ENCODE measurements at regions not wholly inside any gene's neighbourhood (a gene's known extent, or its start where the extent isn't known, plus 50 kb on each side); places are given as distances from the start of the nearest gene placed in this dataset.

DNA sequence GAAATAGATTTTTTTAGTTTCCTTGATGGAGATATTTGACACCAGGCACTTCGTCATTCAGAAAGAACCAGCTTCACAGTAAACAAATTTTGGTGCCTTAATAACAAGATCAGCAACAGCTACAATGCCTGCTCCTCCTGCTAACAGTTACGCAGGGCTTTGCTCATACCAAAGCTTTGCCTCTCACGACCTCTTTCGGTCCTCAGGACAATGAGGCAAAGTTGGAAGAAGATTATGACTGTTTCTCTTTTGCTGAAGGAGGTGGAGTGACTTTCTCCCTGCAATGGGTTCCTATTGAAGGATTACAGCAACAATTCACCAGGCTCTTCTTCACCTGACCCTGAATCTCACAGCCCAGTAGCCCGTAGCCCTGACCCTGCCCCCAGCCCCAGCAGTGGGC, 440.1 kb downstream of the PREX1 start:
- TF ChIP-seq POLR2AphosphoS5 (IDR thresholded peaks at IDR 0.05) (no peak), POLR2A (IDR thresholded peaks at IDR 0.05; ENCODE audit: low read depth) (no peak), EP300 (IDR thresholded peaks at IDR 0.05) (no peak)
- TF ChIP-seq, protein P1, sequence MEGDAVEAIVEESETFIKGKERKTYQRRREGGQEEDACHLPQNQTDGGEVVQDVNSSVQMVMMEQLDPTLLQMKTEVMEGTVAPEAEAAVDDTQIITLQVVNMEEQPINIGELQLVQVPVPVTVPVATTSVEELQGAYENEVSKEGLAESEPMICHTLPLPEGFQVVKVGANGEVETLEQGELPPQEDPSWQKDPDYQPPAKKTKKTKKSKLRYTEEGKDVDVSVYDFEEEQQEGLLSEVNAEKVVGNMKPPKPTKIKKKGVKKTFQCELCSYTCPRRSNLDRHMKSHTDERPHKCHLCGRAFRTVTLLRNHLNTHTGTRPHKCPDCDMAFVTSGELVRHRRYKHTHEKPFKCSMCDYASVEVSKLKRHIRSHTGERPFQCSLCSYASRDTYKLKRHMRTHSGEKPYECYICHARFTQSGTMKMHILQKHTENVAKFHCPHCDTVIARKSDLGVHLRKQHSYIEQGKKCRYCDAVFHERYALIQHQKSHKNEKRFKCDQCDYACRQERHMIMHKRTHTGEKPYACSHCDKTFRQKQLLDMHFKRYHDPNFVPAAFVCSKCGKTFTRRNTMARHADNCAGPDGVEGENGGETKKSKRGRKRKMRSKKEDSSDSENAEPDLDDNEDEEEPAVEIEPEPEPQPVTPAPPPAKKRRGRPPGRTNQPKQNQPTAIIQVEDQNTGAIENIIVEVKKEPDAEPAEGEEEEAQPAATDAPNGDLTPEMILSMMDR (IDR thresholded peaks at IDR 0.05): no peak
- Histone ChIP-seq H3K27me3 (no peaks in the 10 kb centered on the region), H3K9me3 (peaks cover 0 to 8% (median 0%) of the 10 kb centered on the region in 4 donors), H3K4me1 (peaks cover 0 to 3% (median 0%) of the 10 kb centered on the region in 4 donors), H3K4me3 (no peak overlapping the region), H3K27ac (replicated peaks in 1 of 4) (no peak overlapping the region), H3K36me3 (no peaks in the 10 kb centered on the region)
- intact Hi-C loops (cut with DNase I): no loop called here
- DNase-seq (ENCODE audit: extremely low spot score): no peak
- 89% methylated on average over 5 of the region's 5 CpGs for WGBS

DNA sequence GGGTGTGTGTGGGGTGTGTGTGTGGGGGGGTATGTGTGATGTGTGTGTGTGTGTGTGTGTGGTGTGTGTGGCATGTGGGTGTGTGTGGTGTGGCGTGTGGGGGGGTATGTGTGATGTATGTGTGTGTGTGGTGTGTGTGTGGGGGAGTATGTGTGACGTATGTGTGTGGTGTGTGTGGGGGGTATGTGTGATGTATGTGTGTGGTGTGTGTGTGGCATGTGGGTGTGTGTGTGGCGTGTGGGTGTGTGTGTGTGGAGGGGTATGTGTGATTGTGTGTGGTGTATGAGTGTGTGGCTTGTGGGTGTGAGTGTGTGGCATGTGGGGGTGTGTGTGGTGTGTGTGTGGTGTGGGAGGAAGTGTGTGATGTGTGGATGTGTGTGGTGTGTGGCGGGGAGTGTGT, 442.3 kb downstream of the PREX1 start:
- H3K36me3 ChIP-seq: no peaks in the 10 kb centered on the region
- no peaks in the 10 kb centered on the region for H3K9me3 ChIP-seq
- 94% methylated on average over 4 of the region's 4 CpGs for WGBS
- no peak overlapping the region for H3K4me3 ChIP-seq
- no peaks in the 10 kb centered on the region for H3K27me3 ChIP-seq
- intact Hi-C loops (cut with DNase I): no loop called here
- TF ChIP-seq POLR2AphosphoS5 (IDR thresholded peaks at IDR 0.05) (no peak), EP300 (IDR thresholded peaks at IDR 0.05) (no peak), POLR2A (IDR thresholded peaks at IDR 0.05; ENCODE audit: low read depth) (no peak)
- TF ChIP-seq, protein P1 (IDR thresholded peaks at IDR 0.05): no peak
- no peak for DNase-seq (ENCODE audit: extremely low spot score)
- peaks cover 0 to 15% (median 12%) of the 10 kb centered on the region in 4 donors for H3K4me1 ChIP-seq
- no peak overlapping the region for H3K27ac ChIP-seq (replicated peaks in 1 of 4)

DNA sequence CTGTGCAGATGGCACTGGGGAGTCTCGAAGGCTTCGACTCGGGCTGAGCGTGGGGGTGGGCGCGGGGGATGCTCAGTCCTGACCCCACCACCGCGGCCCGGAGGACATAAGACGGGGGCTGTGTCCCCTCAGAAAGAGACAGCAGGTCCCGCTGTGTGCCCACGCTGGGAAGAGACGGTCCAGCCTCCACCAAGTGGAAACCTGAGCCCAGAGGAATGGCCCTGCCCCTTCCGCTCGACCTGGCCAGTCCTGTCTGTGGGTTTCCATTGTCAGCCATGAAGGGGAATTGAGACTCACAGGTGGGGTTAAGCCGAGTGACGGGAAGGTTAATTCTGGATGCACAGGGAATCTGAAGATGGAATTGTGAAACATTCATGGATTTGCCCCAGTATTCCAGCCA, 442.7 kb downstream of the PREX1 start:
- peaks cover 0 to 15% (median 13%) of the 10 kb centered on the region in 4 donors for H3K4me1 ChIP-seq
- no peaks in the 10 kb centered on the region for H3K27me3 ChIP-seq
- H3K4me3 ChIP-seq: no peak overlapping the region
- DNase-seq (ENCODE audit: extremely low spot score): no peak
- H3K36me3 ChIP-seq: no peaks in the 10 kb centered on the region
- 95% methylated on average over 17 of the region's 17 CpGs for WGBS
- no peak overlapping the region for H3K27ac ChIP-seq (replicated peaks in 1 of 4)
- TF ChIP-seq, protein P1 (IDR thresholded peaks at IDR 0.05): no peak
- TF ChIP-seq EP300 (IDR thresholded peaks at IDR 0.05) (no peak), POLR2A (IDR thresholded peaks at IDR 0.05; ENCODE audit: low read depth) (no peak), POLR2AphosphoS5 (IDR thresholded peaks at IDR 0.05) (no peak)
- H3K9me3 ChIP-seq: no peaks in the 10 kb centered on the region
- intact Hi-C loops (cut with DNase I): no loop called here

DNA sequence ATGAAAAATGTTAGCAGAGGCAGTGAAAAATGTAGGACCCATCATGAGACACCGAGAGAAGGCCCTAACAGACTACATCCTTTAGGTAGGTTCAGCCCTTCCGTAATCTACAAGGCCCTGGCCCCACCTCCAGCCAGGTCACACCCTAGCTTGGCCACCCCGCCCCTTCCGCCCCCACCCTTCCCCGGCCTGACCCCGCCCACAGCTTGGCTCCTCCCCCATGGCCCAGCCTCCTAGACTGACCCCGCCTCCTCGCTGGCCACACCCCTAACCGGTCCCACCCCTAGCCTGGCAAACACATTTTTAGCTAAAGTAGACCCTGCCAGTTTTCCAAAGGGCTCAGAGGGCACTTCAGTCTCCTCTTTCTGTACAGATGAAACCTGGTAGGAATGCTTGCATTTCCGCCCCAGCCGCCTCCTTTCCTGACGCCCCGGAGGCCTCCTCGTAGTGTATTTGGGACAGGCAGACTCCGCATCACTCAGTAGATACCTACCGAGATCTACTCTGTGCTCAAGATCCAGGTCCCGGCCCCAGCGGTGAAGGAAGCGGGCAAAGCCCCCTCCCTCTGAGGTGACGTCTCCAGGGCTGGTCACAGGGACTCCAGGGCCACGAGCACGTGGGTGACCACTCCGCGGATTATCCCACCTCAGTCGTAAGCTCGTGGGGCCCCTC, 443.5 kb downstream of the PREX1 start:
- intact Hi-C loops (cut with DNase I): no loop called here
- 88% methylated on average over 22 of the region's 26 CpGs for WGBS
- peaks cover 0 to 15% (median 13%) of the 10 kb centered on the region in 4 donors for H3K4me1 ChIP-seq
- no peak for TF ChIP-seq POLR2A (IDR thresholded peaks at IDR 0.05; ENCODE audit: low read depth)
- TF ChIP-seq EP300 (IDR thresholded peaks at IDR 0.05): no peak
- TF ChIP-seq, protein P1 (IDR thresholded peaks at IDR 0.05): no peak
- no peak for TF ChIP-seq POLR2AphosphoS5 (IDR thresholded peaks at IDR 0.05)
- H3K27me3 ChIP-seq: no peaks in the 10 kb centered on the region
- H3K36me3 ChIP-seq: no peaks in the 10 kb centered on the region
- no peak overlapping the region for H3K4me3 ChIP-seq
- DNase-seq (ENCODE audit: extremely low spot score): no peak
- H3K27ac ChIP-seq (replicated peaks in 1 of 4): no peak overlapping the region
- H3K9me3 ChIP-seq: no peaks in the 10 kb centered on the region

DNA sequence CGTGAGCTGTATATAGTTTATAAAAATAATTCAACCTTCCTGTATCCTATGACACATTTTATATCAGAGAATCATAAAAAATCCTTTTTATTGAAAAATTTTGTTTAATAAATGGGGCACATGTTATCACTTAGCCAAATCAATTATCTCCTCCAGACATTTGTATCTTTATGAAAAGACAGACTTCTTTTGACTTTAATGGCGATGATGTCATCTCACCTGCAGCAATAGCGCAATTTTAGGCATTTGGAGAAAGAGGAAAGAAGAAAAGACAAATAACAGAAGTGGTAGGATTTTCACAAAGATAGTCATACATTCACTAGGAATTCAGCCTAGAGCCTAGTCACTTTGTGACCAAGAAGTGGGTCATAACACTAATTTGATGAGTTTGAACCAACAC, 444.5 kb downstream of the PREX1 start:
- Histone ChIP-seq H3K27ac (replicated peaks in 1 of 4) (no peak overlapping the region), H3K4me1 (peaks cover 0 to 15% (median 13%) of the 10 kb centered on the region in 4 donors), H3K9me3 (no peaks in the 10 kb centered on the region), H3K36me3 (no peaks in the 10 kb centered on the region), H3K27me3 (no peaks in the 10 kb centered on the region), H3K4me3 (no peak overlapping the region)
- WGBS: 91% methylated on average over 3 of the region's 3 CpGs
- intact Hi-C loops (cut with DNase I): no loop called here
- DNase-seq (ENCODE audit: extremely low spot score): no peak
- no peak for TF ChIP-seq EP300 (IDR thresholded peaks at IDR 0.05)
- no peak for TF ChIP-seq POLR2AphosphoS5 (IDR thresholded peaks at IDR 0.05)
- TF ChIP-seq, protein P1 (IDR thresholded peaks at IDR 0.05): no peak
- no peak for TF ChIP-seq POLR2A (IDR thresholded peaks at IDR 0.05; ENCODE audit: low read depth)
